ENCODE measurements at regions not wholly inside any gene's neighbourhood (a gene's known extent, or its start where the extent isn't known, plus 50 kb on each side); places are given as distances from the start of the nearest gene placed in this dataset.

- TF ChIP-seq ZBTB9 (CRISPR knock-in tag; IDR thresholded peaks at IDR 0.05), result no peak
Measured at GRCh38 chr18:47754311-47755101, 176.0 kb downstream of the SMAD2 start (continued).

GRCh38 chr18:47752796-47753645 lies 177.4 kb downstream of the SMAD2 start:
- no TSS peak for BruUV-seq (replicated peaks)
- H3K9me3 ChIP-seq (replicated peaks; ENCODE audit: control insufficient read depth, insufficient read depth, low read depth, low read length), result no peaks in the 10 kb centered on the region
- H3K4me1 ChIP-seq (replicated peaks in 1 of 2; ENCODE audit: control insufficient read depth in 2 of 2, insufficient read depth in 2 of 2, low read length in 2 of 2), result peaks cover 0 to 10% of the 10 kb centered on the region in 2 experiments; a peak in 2 of 5 replicates
- intact Hi-C loops (cut with micrococcal nuclease), result no loop called here
- H3K27ac ChIP-seq (ENCODE audit: extremely low read depth, low read depth, low read length), result no peak overlapping the region
- H3K27me3 ChIP-seq (ENCODE audit: control insufficient read depth in 2 of 2, insufficient read depth in 2 of 2, low read length in 2 of 2), result peaks cover 0 to 6% of the 10 kb centered on the region in 2 experiments; a peak in 1 of 5 replicates
- no peak overlapping the region for H2AFZ ChIP-seq (ENCODE audit: low read depth, low read length)
- no peaks in the 10 kb centered on the region for H3K79me2 ChIP-seq (ENCODE audit: control insufficient read depth, insufficient read depth, low read length)
- no peaks in the 10 kb centered on the region for H4K20me1 ChIP-seq (replicated peaks; ENCODE audit: control insufficient read depth, insufficient read depth, low read length)
- ATAC-seq, result no peak
- WGBS (ENCODE audit: insufficient coverage, low coverage, missing lambda C conversion rate), result 8% methylated on average over 8 of the region's 10 CpGs
- ChIA-PET POLR2A (no interaction called here), CTCF (ENCODE audit: low intra/inter-chr PET ratio) (no interaction called here)
- no peak overlapping the region for H3K4me3 ChIP-seq
- H3K36me3 ChIP-seq (ENCODE audit: control insufficient read depth, insufficient read depth, low read length), result no peaks in the 10 kb centered on the region
- H3K9me1 ChIP-seq (ENCODE audit: control insufficient read depth, insufficient read depth, low read length), result no peaks in the 10 kb centered on the region
- in situ Hi-C loops (cut with MboI), result no loop called here
- no peak overlapping the region for H3K9ac ChIP-seq (ENCODE audit: insufficient read depth in 1 of 2, low read depth in 2 of 2, low read length in 2 of 2)
- no peak for DNase-seq (ENCODE audit: extremely low read depth in 1 of 4, low spot score in 3 of 4)
- no peak for FAIRE-seq
- no peak overlapping the region for H3K4me2 ChIP-seq (ENCODE audit: insufficient read depth, low read length)
- TF ChIP-seq ZNF253 (CRISPR knock-in tag; conservative IDR thresholded peaks at IDR 0.05) (no peak), YBX1 (IDR thresholded peaks at IDR 0.05) (no peak), SAFB (IDR thresholded peaks at IDR 0.05; ENCODE audit: borderline replicate concordance, low read depth, low read length) (no peak), TFE3 (CRISPR knock-in tag; IDR thresholded peaks at IDR 0.05) (no peak), ZNF407 (IDR thresholded peaks at IDR 0.05; ENCODE audit: low read depth) (no peak), C11orf30 (IDR thresholded peaks at IDR 0.05; ENCODE audit: low read depth) (no peak)

All from K562 (cell line).